Muscle of leg (tissue), 3 donors: ENCODE measurements at regions not wholly inside any gene's neighbourhood (a gene's known extent, or its start where the extent isn't known, plus 50 kb on each side); places are given as distances from the start of the nearest gene placed in this dataset.
A peak's percentile ranks its signal among the peaks of the same experiment; 100 is the strongest.

ENCODE experiments used
- DNase-seq: peaks from one replicate; pipeline ENCODE4 v3.0.0; 2013
- H3K27ac ChIP-seq: one replicate; pipeline ENCODE4 v1.5.1; 2013; ENCODE audit warnings: mild to moderate bottlenecking, low read length, control low read depth
- H3K27me3 ChIP-seq: one replicate; pipeline ENCODE4 v1.6.1; 2013; ENCODE audit warnings: low read length; ENCODE audit not compliant: control insufficient read depth, insufficient read depth
- H3K36me3 ChIP-seq: one replicate; pipeline ENCODE4 v1.6.1; 2013; ENCODE audit warnings: low read length; ENCODE audit not compliant: control insufficient read depth, insufficient read depth
- H3K4me1 ChIP-seq: one replicate; pipeline ENCODE4 v1.6.1; 2013; ENCODE audit warnings: low read length; ENCODE audit not compliant: control insufficient read depth, insufficient read depth
- H3K4me3 ChIP-seq: one replicate; pipeline ENCODE4 v1.5.1; 2013; ENCODE audit warnings: low read length, control low read depth
- H3K9me3 ChIP-seq: replicated peaks from 2 replicates; pipeline ENCODE4 v1.6.1; 2013; ENCODE audit warnings: low read depth, low read length; ENCODE audit not compliant: control insufficient read depth
- WGBS: methylation state at CpG from one replicate; pipeline ENCODE4 v1.1.5; 2013; ENCODE audit warnings: missing lambda C conversion rate; ENCODE audit not compliant: insufficient coverage; 5-methylcytosine and 5-hydroxymethylcytosine counted together

DNA sequence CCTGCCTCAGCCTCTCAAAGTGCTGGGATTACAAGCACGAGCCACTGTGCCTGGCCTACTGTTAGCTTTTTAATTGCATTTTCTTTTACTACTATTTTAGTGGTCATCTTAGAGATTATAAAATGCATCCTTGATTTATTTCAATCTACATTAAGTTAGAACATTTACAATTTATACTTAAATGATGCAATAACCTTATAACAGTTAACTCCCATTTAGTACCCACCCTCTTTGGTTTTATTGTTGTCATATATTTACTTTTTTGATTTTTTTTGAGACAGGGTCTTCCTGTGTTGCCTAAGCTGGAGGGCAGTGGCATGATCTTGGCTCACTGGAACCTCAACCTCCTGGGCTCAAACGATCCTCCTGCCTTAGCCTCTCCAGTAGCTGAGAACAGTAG is 77.3 kb downstream of the PPCDC start:
- Histone ChIP-seq H3K4me1 (peaks cover 10% of the 10 kb centered on the region), H3K4me3 (no peak overlapping the region), H3K36me3 (no peaks in the 10 kb centered on the region), H3K9me3 (no peaks in the 10 kb centered on the region), H3K27me3 (no peaks in the 10 kb centered on the region), H3K27ac (no peak overlapping the region)
- no CpG with 5 or more reads among the region's 2 CpGs for WGBS
- DNase-seq = no peak

DNA sequence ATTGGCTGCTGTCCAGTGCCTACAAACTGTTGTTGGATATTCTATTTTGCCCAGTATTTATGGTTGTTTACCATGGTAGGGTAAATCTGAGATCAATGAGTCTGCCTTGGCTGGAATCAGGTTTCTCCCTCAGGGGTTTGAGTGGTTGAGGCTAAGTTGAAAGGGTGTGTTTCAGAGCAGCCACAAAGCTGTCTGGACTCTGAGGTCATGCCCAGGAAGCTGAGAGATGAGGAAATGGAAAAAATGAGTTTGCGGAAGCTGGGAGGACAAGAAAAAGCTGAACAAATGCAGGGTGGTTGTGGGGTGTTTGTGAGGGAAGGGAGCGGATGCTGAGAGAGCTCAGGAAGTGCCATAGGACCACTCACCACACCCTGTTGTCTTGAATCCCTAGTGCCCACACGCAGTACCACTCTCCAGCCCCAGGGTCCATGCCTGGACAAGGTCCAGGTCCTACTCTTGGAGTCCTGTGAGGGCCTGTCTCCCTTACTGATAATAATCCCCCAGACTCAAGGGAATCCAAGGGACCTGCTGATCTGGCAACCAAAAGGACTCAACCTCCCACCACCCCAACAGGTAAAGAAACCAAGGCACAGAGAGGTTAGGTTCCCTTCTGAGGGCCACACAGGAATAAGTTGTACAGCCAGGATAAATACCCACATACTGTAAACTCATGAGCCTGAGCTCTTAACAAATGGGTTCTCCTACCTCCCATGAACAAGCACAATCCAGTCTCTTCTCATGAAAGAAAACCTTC is 81.6 kb downstream of the PPCDC start:
- no peaks in the 10 kb centered on the region for H3K36me3 ChIP-seq
- peak; percentile 91 for DNase-seq
- H3K27me3 ChIP-seq = no peaks in the 10 kb centered on the region
- H3K9me3 ChIP-seq = no peaks in the 10 kb centered on the region
- peaks cover 23% of the 10 kb centered on the region for H3K4me1 ChIP-seq
- H3K27ac ChIP-seq = peak overlapping the region; percentile 69
- H3K4me3 ChIP-seq = no peak overlapping the region
- WGBS = 43% methylated on average over 1 of the region's 3 CpGs

DNA sequence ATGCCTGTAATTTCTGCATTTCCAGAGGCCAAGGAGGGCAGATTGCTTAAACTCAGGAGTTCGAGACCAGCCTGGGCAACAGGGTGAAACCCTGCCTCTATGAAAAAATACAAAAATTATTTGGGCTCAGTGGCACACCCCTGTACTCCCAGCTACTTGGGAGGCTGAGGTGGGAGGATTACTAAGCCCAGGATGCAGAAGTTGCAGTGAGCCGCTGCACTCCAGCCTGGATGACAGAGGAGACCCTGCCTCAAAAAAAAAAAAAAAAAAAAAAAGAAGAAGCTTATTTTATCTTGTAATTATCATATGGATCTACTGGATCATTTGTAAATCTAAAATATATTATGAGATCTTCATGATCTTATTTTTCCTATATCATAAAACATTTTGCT is 84.1 kb downstream of the PPCDC start:
- peaks cover 28% of the 10 kb centered on the region for H3K4me1 ChIP-seq
- no peaks in the 10 kb centered on the region for H3K27me3 ChIP-seq
- no peak overlapping the region for H3K4me3 ChIP-seq
- no CpG with 5 or more reads among the region's 2 CpGs for WGBS
- no peak for DNase-seq
- H3K36me3 ChIP-seq = no peaks in the 10 kb centered on the region
- H3K9me3 ChIP-seq = no peaks in the 10 kb centered on the region
- no peak overlapping the region for H3K27ac ChIP-seq

DNA sequence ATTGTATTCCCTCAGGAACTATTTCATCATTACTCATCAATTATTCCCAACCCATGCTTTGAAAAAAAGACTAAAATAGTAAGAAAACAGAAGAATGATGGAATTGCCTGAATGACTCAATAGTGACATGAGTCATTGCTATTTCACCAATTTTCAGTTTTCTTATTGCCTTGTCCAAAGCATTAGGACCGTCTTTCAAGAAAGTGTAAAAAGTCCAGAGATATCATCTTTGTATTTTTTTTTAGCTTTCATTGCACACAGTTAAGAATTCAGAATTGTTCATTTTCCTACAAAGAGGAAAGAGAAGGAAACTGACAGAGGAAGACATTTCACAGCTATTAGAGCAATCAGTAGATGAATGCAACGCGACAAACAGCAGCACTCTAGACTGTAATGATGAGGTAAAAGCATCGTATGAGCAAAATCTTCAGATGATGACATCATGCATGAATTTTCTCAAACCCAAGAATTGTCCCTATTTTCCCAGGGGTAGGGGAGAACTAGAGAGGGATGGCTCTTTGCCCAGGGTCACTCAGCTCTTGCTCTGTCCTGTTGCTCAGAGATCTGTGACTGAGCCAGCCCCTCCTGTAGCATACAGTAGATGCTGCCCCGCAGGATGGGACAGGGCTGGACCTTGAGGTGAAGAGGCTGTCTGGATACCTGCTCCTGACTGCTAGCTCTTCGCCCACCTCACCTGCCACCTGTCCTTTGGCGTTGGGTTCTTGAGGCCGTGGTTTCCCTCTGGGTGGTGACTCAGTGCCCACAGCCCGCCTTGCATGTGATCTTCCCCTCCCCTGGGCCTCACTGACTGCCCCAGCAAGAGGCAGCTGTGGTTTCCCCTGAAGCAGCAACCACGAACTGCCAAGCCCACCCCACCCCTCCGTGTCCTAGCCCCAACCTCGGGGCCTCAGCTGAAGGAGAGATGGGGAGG is 84.8 kb downstream of the PPCDC start:
- DNase-seq = peak; percentile 36
- Histone ChIP-seq H3K4me3 (no peak overlapping the region), H3K36me3 (no peaks in the 10 kb centered on the region), H3K27ac (no peak overlapping the region), H3K4me1 (peaks cover 28% of the 10 kb centered on the region), H3K9me3 (peaks cover 3% of the 10 kb centered on the region), H3K27me3 (no peaks in the 10 kb centered on the region)
- 66% methylated on average over 5 of the region's 12 CpGs for WGBS

DNA sequence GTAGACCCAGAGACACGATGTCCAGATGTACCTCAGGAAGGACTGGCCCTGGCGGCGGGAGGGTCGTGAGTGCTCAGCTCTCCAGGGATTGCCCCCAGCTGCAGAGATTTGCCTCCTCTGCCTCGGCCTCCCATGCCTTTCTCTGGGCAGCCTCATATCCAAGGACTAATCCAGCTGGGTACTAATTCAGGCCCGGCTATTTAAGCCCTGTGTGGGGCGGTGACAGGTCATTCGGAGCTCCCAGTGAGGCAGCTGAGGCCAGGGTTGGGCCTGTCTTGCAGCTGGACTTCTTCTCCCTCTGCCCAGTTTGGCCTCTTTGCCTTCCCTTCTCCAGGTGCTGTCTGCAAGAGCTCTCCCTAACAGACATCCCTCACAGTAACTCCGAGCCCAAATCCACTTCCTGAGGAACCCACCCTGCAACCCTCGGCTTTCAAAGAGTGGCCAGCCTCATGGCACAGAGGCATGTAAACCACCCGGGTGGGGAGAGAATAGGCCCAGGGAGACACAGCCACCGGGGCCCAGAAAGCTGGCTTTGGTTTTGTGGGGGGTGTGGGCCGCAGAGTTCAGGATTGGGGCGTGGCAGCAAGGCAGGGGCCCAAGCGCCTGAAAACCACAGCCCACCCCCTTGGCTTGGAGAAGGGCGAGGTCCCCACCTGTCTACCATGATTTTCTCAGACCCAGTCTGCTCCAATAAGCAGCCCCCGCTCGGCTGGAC is 85.8 kb downstream of the PPCDC start:
- H3K9me3 ChIP-seq = peaks cover 4% of the 10 kb centered on the region
- H3K36me3 ChIP-seq = no peaks in the 10 kb centered on the region
- peaks cover 28% of the 10 kb centered on the region for H3K4me1 ChIP-seq
- WGBS = 69% methylated on average over 9 of the region's 18 CpGs
- H3K4me3 ChIP-seq = no peak overlapping the region
- H3K27me3 ChIP-seq = no peaks in the 10 kb centered on the region
- no peak overlapping the region for H3K27ac ChIP-seq
- DNase-seq = no peak

DNA sequence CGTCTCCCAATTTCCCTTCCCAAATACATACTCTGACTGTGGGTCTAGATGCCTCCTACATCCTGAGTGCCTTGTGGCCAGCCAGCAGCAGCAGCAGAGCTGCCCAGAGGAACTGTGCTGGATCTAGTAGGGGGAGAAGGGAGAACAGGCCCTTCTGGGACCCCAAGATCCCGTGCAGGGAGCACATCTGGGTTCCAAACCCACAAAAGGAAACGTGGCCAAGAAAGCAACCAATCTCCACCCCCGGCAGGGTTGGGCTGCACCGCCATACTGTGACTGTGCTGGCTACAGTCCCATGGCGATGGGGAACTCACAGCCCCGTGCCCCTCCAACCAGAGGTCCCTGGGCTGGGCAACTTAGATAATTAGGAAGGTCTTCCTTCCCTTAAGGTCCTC is 86.3 kb downstream of the PPCDC start:
- DNase-seq = no peak
- WGBS = 60% methylated on average over 5 of the region's 7 CpGs
- Histone ChIP-seq H3K27me3 (no peaks in the 10 kb centered on the region), H3K4me3 (no peak overlapping the region), H3K27ac (no peak overlapping the region), H3K9me3 (peaks cover 6% of the 10 kb centered on the region), H3K36me3 (no peaks in the 10 kb centered on the region), H3K4me1 (peaks cover 26% of the 10 kb centered on the region)

DNA sequence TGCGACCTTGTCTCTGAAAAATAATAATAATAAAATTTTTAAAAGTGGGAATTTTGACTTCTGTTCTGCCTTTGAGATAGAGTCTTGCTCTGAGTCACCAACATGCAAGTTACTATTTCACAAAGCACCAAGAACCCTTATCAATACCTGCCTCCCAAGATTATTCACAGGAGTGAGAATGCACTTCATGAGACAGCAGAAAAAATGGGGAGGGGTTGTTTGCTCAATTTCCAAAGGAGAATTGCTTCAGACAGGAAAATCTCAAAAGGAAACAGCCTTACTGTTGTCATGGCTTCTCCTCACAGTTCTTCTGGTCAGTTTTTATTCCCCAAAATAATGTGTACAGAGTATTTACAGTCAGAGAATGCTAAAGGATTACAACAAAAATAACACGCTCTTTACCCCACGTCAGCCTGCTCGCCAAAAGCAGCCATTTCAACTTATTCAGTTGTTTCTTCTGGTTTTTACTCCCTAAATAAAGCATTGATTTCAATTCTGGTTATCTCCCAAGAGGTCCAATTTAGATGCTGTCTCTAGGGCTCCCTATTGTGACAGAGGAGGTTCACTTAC is 89.0 kb downstream of the PPCDC start:
- no peak overlapping the region for H3K4me3 ChIP-seq
- H3K27me3 ChIP-seq = no peaks in the 10 kb centered on the region
- H3K4me1 ChIP-seq = peaks cover 18% of the 10 kb centered on the region
- 71% methylated on average over 2 of the region's 4 CpGs for WGBS
- no peak for DNase-seq
- H3K27ac ChIP-seq = no peak overlapping the region
- peaks cover 6% of the 10 kb centered on the region for H3K9me3 ChIP-seq
- H3K36me3 ChIP-seq = no peaks in the 10 kb centered on the region

DNA sequence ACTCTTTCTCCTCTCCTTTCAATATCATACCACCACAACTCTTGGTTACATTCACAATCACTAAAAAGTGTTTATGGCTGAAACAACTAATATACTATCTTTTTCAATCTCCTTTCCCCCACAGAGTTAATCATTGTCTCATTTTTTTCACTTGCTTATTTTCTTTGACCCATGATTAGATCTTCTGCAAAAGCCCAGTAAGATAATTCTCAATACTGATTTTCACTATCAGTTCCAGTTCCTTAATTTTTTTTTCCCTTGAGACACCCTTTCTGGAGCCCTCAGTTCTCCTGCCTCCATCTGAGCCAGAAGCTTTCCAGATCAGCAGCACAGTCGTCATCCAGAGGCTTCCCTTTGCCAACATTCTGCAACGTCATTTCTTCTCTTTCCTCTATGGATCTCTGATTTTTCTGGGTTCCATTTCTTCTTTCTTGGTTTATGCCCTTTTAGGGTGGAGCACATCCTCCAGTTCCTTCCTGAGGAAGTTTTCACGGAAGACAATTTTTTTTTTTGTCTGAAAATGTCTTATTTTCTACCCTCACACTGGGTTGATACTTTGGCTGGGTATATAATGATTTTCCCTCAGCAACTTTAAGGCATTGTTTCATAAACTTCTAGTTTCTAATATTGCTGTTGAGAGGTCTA is 88.7 kb upstream of the C15orf39 start:
- Histone ChIP-seq H3K9me3 (peaks cover 6% of the 10 kb centered on the region), H3K27me3 (no peaks in the 10 kb centered on the region), H3K4me3 (no peak overlapping the region), H3K4me1 (peaks cover 18% of the 10 kb centered on the region), H3K27ac (no peak overlapping the region), H3K36me3 (no peaks in the 10 kb centered on the region)
- DNase-seq = peak; percentile 63
- WGBS = 36% methylated on average over 1 of the region's 3 CpGs

DNA sequence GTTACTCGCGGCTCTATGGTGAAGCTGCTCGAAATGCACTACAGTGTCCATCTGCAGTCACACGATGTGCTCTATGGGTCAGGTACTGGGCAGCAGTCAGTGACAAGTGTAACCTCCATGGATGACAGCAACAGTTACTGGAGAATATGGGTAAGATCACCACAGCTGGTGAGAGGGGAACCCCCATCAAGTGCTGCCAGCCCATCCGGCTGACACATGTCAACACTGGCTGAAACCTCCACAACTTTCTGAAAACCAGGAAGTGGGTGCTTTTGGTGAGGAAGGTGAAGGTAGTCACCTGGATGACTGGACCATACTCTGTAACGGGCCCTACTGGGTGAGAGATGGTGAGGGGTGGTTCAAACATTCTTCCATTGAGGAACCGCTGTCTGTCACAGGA is 87.4 kb upstream of the C15orf39 start:
- H3K4me3 ChIP-seq = no peak overlapping the region
- DNase-seq = no peak
- no peak overlapping the region for H3K27ac ChIP-seq
- WGBS = 100% methylated on average over 6 of the region's 7 CpGs
- peaks cover 8% of the 10 kb centered on the region for H3K9me3 ChIP-seq
- no peaks in the 10 kb centered on the region for H3K27me3 ChIP-seq
- no peaks in the 10 kb centered on the region for H3K36me3 ChIP-seq
- H3K4me1 ChIP-seq = peaks cover 8% of the 10 kb centered on the region
